ENCODE measurements at regions not wholly inside any gene's neighbourhood (a gene's known extent, or its start where the extent isn't known, plus 50 kb on each side); places are given as distances from the start of the nearest gene placed in this dataset.

DNA sequence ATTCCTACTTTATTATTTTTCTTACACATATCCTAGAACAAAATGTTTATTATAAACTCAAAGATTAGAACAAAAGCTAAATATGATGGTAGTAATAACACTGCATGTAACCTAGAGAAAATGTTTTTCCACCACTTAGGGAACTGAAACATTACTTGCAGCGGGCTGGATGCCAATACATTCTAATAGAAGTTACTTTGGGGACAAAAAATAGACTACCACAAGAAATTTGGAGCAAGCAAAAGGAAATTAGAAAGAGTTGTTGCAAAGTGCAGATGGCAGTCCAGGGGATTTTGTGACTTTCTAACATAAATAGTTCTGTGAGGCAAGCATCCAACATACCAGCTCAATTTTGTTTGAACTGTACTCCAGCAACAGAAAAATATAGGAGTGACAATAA is 255.3 kb upstream of the GRIN3A start:
- Histone ChIP-seq H3K4me3 (ENCODE audit: low read depth in 2 of 2, low read length in 1 of 2) (no peak overlapping the region), H3K4me2 (no peak overlapping the region), H3F3A (replicated peaks; ENCODE audit: insufficient read depth) (no peaks in the 10 kb centered on the region), H3K79me2 (ENCODE audit: insufficient read depth) (no peaks in the 10 kb centered on the region), H4K20me1 (ENCODE audit: insufficient read depth) (no peaks in the 10 kb centered on the region), H3K9me3 (no peaks in the 10 kb centered on the region), H3K4me1 (ENCODE audit: control insufficient read depth in 1 of 2, insufficient read depth in 2 of 2, low read depth in 1 of 2, low read length in 1 of 2) (no peaks in the 10 kb centered on the region), H2AFZ (ENCODE audit: low read depth) (no peak overlapping the region), H3K9me2 (no peaks in the 10 kb centered on the region; the same call in 1 of the 2 replicates), H3K36me3 (replicated peaks in 1 of 2; ENCODE audit: control insufficient read depth in 1 of 2, insufficient read depth in 2 of 2, low read length in 1 of 2) (no peaks in the 10 kb centered on the region), H3K27ac (ENCODE audit: low read depth in 2 of 2, low read length in 1 of 2) (no peak overlapping the region), H3K9ac (no peak overlapping the region), H3K27me3 (ENCODE audit: insufficient read depth) (no peaks in the 10 kb centered on the region)
- ChIA-PET CTCF (interaction anchor here (1.5 to 1.6 kb wide), 2 partner anchors 14 to 16 kb away, joined by 5 read pairs; no protein-coding TSS in a partner anchor), POLR2A (no interaction called here)
- TF ChIP-seq NRF1 (IDR thresholded peaks at IDR 0.05; ENCODE audit: low read depth, low read length) (no peak), FOSL2 (IDR thresholded peaks at IDR 0.05; ENCODE audit: borderline replicate concordance, low read depth) (no peak), RCOR1 (IDR thresholded peaks at IDR 0.05; ENCODE audit: low read length) (no peak), NFIC (IDR thresholded peaks at IDR 0.05; ENCODE audit: borderline replicate concordance) (no peak), TEAD4 (IDR thresholded peaks at IDR 0.05; ENCODE audit: borderline replicate concordance, insufficient read depth) (no peak), POLR2AphosphoS5 (IDR thresholded peaks at IDR 0.05; ENCODE audit: low read depth, low read length) (no peak)
- TF ChIP-seq, protein P1, sequence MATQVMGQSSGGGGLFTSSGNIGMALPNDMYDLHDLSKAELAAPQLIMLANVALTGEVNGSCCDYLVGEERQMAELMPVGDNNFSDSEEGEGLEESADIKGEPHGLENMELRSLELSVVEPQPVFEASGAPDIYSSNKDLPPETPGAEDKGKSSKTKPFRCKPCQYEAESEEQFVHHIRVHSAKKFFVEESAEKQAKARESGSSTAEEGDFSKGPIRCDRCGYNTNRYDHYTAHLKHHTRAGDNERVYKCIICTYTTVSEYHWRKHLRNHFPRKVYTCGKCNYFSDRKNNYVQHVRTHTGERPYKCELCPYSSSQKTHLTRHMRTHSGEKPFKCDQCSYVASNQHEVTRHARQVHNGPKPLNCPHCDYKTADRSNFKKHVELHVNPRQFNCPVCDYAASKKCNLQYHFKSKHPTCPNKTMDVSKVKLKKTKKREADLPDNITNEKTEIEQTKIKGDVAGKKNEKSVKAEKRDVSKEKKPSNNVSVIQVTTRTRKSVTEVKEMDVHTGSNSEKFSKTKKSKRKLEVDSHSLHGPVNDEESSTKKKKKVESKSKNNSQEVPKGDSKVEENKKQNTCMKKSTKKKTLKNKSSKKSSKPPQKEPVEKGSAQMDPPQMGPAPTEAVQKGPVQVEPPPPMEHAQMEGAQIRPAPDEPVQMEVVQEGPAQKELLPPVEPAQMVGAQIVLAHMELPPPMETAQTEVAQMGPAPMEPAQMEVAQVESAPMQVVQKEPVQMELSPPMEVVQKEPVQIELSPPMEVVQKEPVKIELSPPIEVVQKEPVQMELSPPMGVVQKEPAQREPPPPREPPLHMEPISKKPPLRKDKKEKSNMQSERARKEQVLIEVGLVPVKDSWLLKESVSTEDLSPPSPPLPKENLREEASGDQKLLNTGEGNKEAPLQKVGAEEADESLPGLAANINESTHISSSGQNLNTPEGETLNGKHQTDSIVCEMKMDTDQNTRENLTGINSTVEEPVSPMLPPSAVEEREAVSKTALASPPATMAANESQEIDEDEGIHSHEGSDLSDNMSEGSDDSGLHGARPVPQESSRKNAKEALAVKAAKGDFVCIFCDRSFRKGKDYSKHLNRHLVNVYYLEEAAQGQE (IDR thresholded peaks at IDR 0.05; ENCODE audit: low read depth, low read length), result no peak
- WGBS (ENCODE audit: low lambda C conversion rate), result 6% methylated on average over 1 of the region's 1 CpG
- no peak for DNase-seq

DNA sequence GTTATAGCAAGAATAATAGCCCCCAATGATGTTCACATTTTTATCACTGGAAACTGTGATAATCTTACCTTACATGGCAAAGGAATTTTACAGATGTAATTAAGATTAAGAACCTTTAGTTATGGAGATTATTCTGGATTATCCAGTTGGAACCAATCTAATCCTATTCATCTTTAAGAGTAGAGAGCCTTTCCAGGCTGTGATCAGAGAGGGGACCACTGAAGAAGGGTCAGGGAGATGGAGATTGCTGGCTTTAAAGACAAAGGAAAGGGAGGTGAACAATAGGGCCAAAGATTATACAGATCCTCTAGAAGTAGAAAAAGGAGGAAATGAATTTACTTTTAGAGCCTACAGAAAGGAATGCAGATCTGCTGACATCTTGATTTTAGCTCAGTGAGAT is 253.5 kb upstream of the GRIN3A start:
- H3K27ac ChIP-seq (ENCODE audit: low read depth in 2 of 2, low read length in 1 of 2), result no peak overlapping the region
- H3F3A ChIP-seq (replicated peaks; ENCODE audit: insufficient read depth), result no peaks in the 10 kb centered on the region
- no peaks in the 10 kb centered on the region for H3K4me1 ChIP-seq (ENCODE audit: control insufficient read depth in 1 of 2, insufficient read depth in 2 of 2, low read depth in 1 of 2, low read length in 1 of 2)
- no peaks in the 10 kb centered on the region for H3K79me2 ChIP-seq (ENCODE audit: insufficient read depth)
- H3K4me2 ChIP-seq, result no peak overlapping the region
- H3K9ac ChIP-seq, result no peak overlapping the region
- POLR2A ChIA-PET, result no interaction called here
- no peak overlapping the region for H2AFZ ChIP-seq (ENCODE audit: low read depth)
- H3K4me3 ChIP-seq (ENCODE audit: low read depth in 2 of 2, low read length in 1 of 2), result no peak overlapping the region
- no peaks in the 10 kb centered on the region for H3K27me3 ChIP-seq (ENCODE audit: insufficient read depth)
- no peaks in the 10 kb centered on the region for H3K9me3 ChIP-seq
- H3K9me2 ChIP-seq, result no peaks in the 10 kb centered on the region; the same call in 1 of the 2 replicates
- H3K36me3 ChIP-seq (replicated peaks in 1 of 2; ENCODE audit: control insufficient read depth in 1 of 2, insufficient read depth in 2 of 2, low read length in 1 of 2), result no peaks in the 10 kb centered on the region
- TF ChIP-seq YY1 (IDR thresholded peaks at IDR 0.05; ENCODE audit: low read depth) (no peak), ELF1 (IDR thresholded peaks at IDR 0.05) (no peak), SMC3 (IDR thresholded peaks at IDR 0.05; ENCODE audit: low read depth, low read length) (no peak)
- no peak for DNase-seq
- no peaks in the 10 kb centered on the region for H4K20me1 ChIP-seq (ENCODE audit: insufficient read depth)
- CTCF ChIA-PET, result no interaction called here
